ENCODE measurements at regions not wholly inside any gene's neighbourhood (a gene's known extent, or its start where the extent isn't known, plus 50 kb on each side); places are given as distances from the start of the nearest gene placed in this dataset.

DNA sequence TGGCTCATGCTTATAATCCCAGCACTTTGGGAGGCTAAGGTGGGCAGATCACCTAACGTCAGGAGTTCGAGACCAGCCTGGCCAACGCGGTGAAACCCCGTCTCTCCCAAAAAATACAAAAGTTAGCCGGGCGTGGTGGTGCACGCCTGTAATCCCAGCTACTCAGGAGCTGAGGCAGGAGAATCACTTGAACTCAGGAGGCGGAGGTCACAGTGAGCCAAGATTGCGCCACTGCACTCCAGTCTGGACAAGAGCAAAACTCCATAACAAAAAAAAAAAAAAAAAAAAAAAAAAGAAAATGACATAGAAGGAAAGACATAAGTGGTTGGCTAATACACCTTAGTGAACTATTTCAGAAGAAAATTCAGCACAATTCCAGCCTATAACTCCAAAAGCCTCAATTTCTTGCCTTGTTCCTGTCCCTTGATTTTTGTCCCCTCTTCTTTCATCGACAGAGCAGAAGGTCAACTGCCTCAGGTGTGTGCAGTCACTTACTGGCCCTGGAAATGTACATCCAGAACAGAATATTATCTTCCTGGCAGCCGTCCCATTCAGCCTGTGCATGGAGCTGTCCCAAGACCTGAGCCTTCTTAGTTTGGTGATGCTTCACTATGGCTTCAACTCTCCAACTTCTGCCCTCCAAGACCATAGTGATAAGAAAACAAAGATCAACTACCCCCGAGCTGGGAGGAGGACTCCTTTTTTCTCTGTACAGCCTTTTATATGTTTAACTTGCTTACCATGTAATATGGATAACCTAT, 117.6 kb downstream of the LY86 start:
- TF ChIP-seq, protein P1, sequence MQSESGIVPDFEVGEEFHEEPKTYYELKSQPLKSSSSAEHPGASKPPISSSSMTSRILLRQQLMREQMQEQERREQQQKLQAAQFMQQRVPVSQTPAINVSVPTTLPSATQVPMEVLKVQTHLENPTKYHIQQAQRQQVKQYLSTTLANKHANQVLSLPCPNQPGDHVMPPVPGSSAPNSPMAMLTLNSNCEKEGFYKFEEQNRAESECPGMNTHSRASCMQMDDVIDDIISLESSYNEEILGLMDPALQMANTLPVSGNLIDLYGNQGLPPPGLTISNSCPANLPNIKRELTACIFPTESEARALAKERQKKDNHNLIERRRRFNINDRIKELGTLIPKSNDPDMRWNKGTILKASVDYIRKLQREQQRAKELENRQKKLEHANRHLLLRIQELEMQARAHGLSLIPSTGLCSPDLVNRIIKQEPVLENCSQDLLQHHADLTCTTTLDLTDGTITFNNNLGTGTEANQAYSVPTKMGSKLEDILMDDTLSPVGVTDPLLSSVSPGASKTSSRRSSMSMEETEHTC (IDR thresholded peaks at IDR 0.05) = no peak
- TF ChIP-seq ZNF280B (CRISPR knock-in tag; IDR thresholded peaks at IDR 0.05) (no peak), RCOR1 (IDR thresholded peaks at IDR 0.05; ENCODE audit: borderline replicate concordance in 1 of 2, low read depth in 2 of 2, low read length in 2 of 2) (no peak; a peak in 1 of 4 replicates), ELK3 (CRISPR knock-in tag; IDR thresholded peaks at IDR 0.05) (no peak)

Data from K562 (cell line).